ENCODE measurements at regions not wholly inside any gene's neighbourhood (a gene's known extent, or its start where the extent isn't known, plus 50 kb on each side); places are given as distances from the start of the nearest gene placed in this dataset.
"Not testable (repeated sequence)": the region's sequence is repeated elsewhere in the genome, so short reads cannot be mapped to it uniquely, and the experiment has no call there.

GRCh38 chr6:140001821-140002341, 627.4 kb upstream of the CITED2 start:
- ChIA-PET CTCF (no interaction called here), POLR2A (no interaction called here)
- no peak overlapping the region for H3K4me3 Mint-ChIP-seq
- Histone ChIP-seq H3K36me3 (ENCODE audit: control insufficient read depth in 2 of 2, extremely low read depth in 1 of 2, insufficient read depth in 1 of 2, low read length in 1 of 2) (no peaks in the 10 kb centered on the region), H3K4me1 (ENCODE audit: control insufficient read depth in 1 of 2, extremely low read depth in 1 of 2, insufficient read depth in 2 of 2, low read length in 2 of 2) (no peaks in the 10 kb centered on the region), H3K27ac (ENCODE audit: low read length) (no peak overlapping the region), H3K4me3 (ENCODE audit: control insufficient read depth in 1 of 2, extremely low read depth in 1 of 2, low read length in 1 of 2) (no peak overlapping the region), H3K27me3 (replicated peaks in 1 of 2; ENCODE audit: control insufficient read depth in 2 of 2, extremely low read depth in 1 of 2, insufficient read depth in 2 of 2, low read length in 1 of 2) (no peaks in the 10 kb centered on the region), H3K9me3 (no peaks in the 10 kb centered on the region)
- H3K27ac Mint-ChIP-seq: no peak overlapping the region
- DNase-seq (no peak), ATAC-seq (replicated peaks in 1 of 4) (no peak)
- H3K4me1 Mint-ChIP-seq: no peaks in the 10 kb centered on the region
- peaks cover 3 to 6% of the 10 kb centered on the region in 2 donors for H3K27me3 Mint-ChIP-seq
- peaks cover 0 to 4% (median 0%) of the 10 kb centered on the region in 3 donors for H3K9me3 Mint-ChIP-seq
- WGBS (ENCODE audit: insufficient coverage): no CpG with 5 or more reads among the region's 5 CpGs
- no peaks in the 10 kb centered on the region for H3K36me3 Mint-ChIP-seq

GRCh38 chr6:140001005-140001404, 626.6 kb upstream of the CITED2 start:
- Mint-ChIP-seq H3K4me3 (no peak overlapping the region), H3K9me3 (no peaks in the 10 kb centered on the region), H3K27ac (no peak overlapping the region), H3K4me1 (no peaks in the 10 kb centered on the region), H3K36me3 (no peaks in the 10 kb centered on the region), H3K27me3 (no peaks in the 10 kb centered on the region)
- Histone ChIP-seq H3K36me3 (ENCODE audit: control insufficient read depth in 2 of 2, extremely low read depth in 1 of 2, insufficient read depth in 1 of 2, low read length in 1 of 2) (no peaks in the 10 kb centered on the region), H3K9me3 (no peaks in the 10 kb centered on the region), H3K27me3 (replicated peaks in 1 of 2; ENCODE audit: control insufficient read depth in 2 of 2, extremely low read depth in 1 of 2, insufficient read depth in 2 of 2, low read length in 1 of 2) (no peaks in the 10 kb centered on the region), H3K4me1 (ENCODE audit: control insufficient read depth in 1 of 2, extremely low read depth in 1 of 2, insufficient read depth in 2 of 2, low read length in 2 of 2) (no peaks in the 10 kb centered on the region), H3K27ac (ENCODE audit: low read length) (no peak overlapping the region), H3K4me3 (ENCODE audit: control insufficient read depth in 1 of 2, extremely low read depth in 1 of 2, low read length in 1 of 2) (no peak overlapping the region)
- WGBS (ENCODE audit: insufficient coverage): no CpG with 5 or more reads among the region's 2 CpGs
- POLR2A ChIA-PET: no interaction called here
- CTCF ChIA-PET: no interaction called here
- ATAC-seq (replicated peaks in 1 of 4) (no peak), DNase-seq (no peak)

- DNase-seq; ATAC-seq (replicated peaks in 1 of 4); H3K9me3 Mint-ChIP-seq; H3K27me3 Mint-ChIP-seq; H3K4me3 ChIP-seq (ENCODE audit: control insufficient read depth in 1 of 2, extremely low read depth in 1 of 2, low read length in 1 of 2); H3K27ac Mint-ChIP-seq; H3K4me1 ChIP-seq (ENCODE audit: control insufficient read depth in 1 of 2, extremely low read depth in 1 of 2, insufficient read depth in 2 of 2, low read length in 2 of 2); H3K4me3 Mint-ChIP-seq; H3K27me3 ChIP-seq (replicated peaks in 1 of 2; ENCODE audit: control insufficient read depth in 2 of 2, extremely low read depth in 1 of 2, insufficient read depth in 2 of 2, low read length in 1 of 2); H3K4me1 Mint-ChIP-seq; H3K36me3 ChIP-seq (ENCODE audit: control insufficient read depth in 2 of 2, extremely low read depth in 1 of 2, insufficient read depth in 1 of 2, low read length in 1 of 2); POLR2A ChIA-PET; H3K9me3 ChIP-seq; H3K36me3 Mint-ChIP-seq; CTCF ChIA-PET; H3K27ac ChIP-seq (ENCODE audit: low read length): not testable (repeated sequence)
- 88% methylated on average over 7 of the region's 18 CpGs for whole genome bisulfite sequencing (ENCODE audit: insufficient coverage)
These were observed 625.2 kb upstream of the CITED2 start for GRCh38 chr6:139999661-140000060.

GRCh38 chr6:139998478-139998877, 624.0 kb upstream of the CITED2 start:
- H3K27me3 ChIP-seq (replicated peaks in 1 of 2; ENCODE audit: control insufficient read depth in 2 of 2, extremely low read depth in 1 of 2, insufficient read depth in 2 of 2, low read length in 1 of 2); H3K36me3 Mint-ChIP-seq; H3K4me1 Mint-ChIP-seq; DNase-seq; H3K27ac Mint-ChIP-seq; H3K4me3 ChIP-seq (ENCODE audit: control insufficient read depth in 1 of 2, extremely low read depth in 1 of 2, low read length in 1 of 2); H3K9me3 Mint-ChIP-seq; H3K27ac ChIP-seq (ENCODE audit: low read length); H3K36me3 ChIP-seq (ENCODE audit: control insufficient read depth in 2 of 2, extremely low read depth in 1 of 2, insufficient read depth in 1 of 2, low read length in 1 of 2); CTCF ChIA-PET; POLR2A ChIA-PET; H3K4me1 ChIP-seq (ENCODE audit: control insufficient read depth in 1 of 2, extremely low read depth in 1 of 2, insufficient read depth in 2 of 2, low read length in 2 of 2); H3K4me3 Mint-ChIP-seq; H3K9me3 ChIP-seq; ATAC-seq (replicated peaks in 1 of 4); H3K27me3 Mint-ChIP-seq: not testable (repeated sequence)
- WGBS (ENCODE audit: insufficient coverage): 90% methylated on average over 8 of the region's 11 CpGs

GRCh38 chr6:139996253-139996834, 621.9 kb upstream of the CITED2 start:
- no peaks in the 10 kb centered on the region for H3K27me3 ChIP-seq (replicated peaks in 1 of 2; ENCODE audit: control insufficient read depth in 2 of 2, extremely low read depth in 1 of 2, insufficient read depth in 2 of 2, low read length in 1 of 2)
- no peaks in the 10 kb centered on the region for H3K4me1 ChIP-seq (ENCODE audit: control insufficient read depth in 1 of 2, extremely low read depth in 1 of 2, insufficient read depth in 2 of 2, low read length in 2 of 2)
- peak in 1 of 35 experiments; percentile 10 for DNase-seq
- Mint-ChIP-seq H3K27ac (no peak overlapping the region), H3K4me1 (no peaks in the 10 kb centered on the region), H3K4me3 (no peak overlapping the region), H3K36me3 (no peaks in the 10 kb centered on the region), H3K9me3 (no peaks in the 10 kb centered on the region), H3K27me3 (no peaks in the 10 kb centered on the region)
- no peak overlapping the region for H3K27ac ChIP-seq (ENCODE audit: low read length)
- no peak overlapping the region for H3K4me3 ChIP-seq (ENCODE audit: control insufficient read depth in 1 of 2, extremely low read depth in 1 of 2, low read length in 1 of 2)
- CTCF ChIA-PET: no interaction called here
- peak in 1 of 4 experiments; percentile 19 for ATAC-seq (replicated peaks in 1 of 4)
- POLR2A ChIA-PET: no interaction called here
- no peaks in the 10 kb centered on the region for H3K36me3 ChIP-seq (ENCODE audit: control insufficient read depth in 2 of 2, extremely low read depth in 1 of 2, insufficient read depth in 1 of 2, low read length in 1 of 2)
- no peaks in the 10 kb centered on the region for H3K9me3 ChIP-seq
- WGBS (ENCODE audit: insufficient coverage): no CpG with 5 or more reads among the region's 6 CpGs

- Histone ChIP-seq H3K36me3 (ENCODE audit: control insufficient read depth in 2 of 2, extremely low read depth in 1 of 2, insufficient read depth in 1 of 2, low read length in 1 of 2) (no peaks in the 10 kb centered on the region), H3K4me3 (ENCODE audit: control insufficient read depth in 1 of 2, extremely low read depth in 1 of 2, low read length in 1 of 2) (no peak overlapping the region), H3K27ac (ENCODE audit: low read length) (no peak overlapping the region), H3K4me1 (ENCODE audit: control insufficient read depth in 1 of 2, extremely low read depth in 1 of 2, insufficient read depth in 2 of 2, low read length in 2 of 2) (no peaks in the 10 kb centered on the region), H3K27me3 (replicated peaks in 1 of 2; ENCODE audit: control insufficient read depth in 2 of 2, extremely low read depth in 1 of 2, insufficient read depth in 2 of 2, low read length in 1 of 2) (no peaks in the 10 kb centered on the region), H3K9me3 (no peaks in the 10 kb centered on the region)
- ATAC-seq (replicated peaks in 1 of 4): no peak
- ChIA-PET CTCF (no interaction called here), POLR2A (no interaction called here)
- no peak for DNase-seq
- no peaks in the 10 kb centered on the region for H3K27me3 Mint-ChIP-seq
- H3K9me3 Mint-ChIP-seq: no peaks in the 10 kb centered on the region
- H3K36me3 Mint-ChIP-seq: no peaks in the 10 kb centered on the region
- H3K4me1 Mint-ChIP-seq: no peaks in the 10 kb centered on the region
- no peak overlapping the region for H3K27ac Mint-ChIP-seq
- no peak overlapping the region for H3K4me3 Mint-ChIP-seq
These were observed 620.5 kb upstream of the CITED2 start for GRCh38 chr6:139994998-139995397.

- Histone ChIP-seq H3K36me3 (ENCODE audit: control insufficient read depth in 2 of 2, extremely low read depth in 1 of 2, insufficient read depth in 1 of 2, low read length in 1 of 2) (no peaks in the 10 kb centered on the region), H3K4me1 (ENCODE audit: control insufficient read depth in 1 of 2, extremely low read depth in 1 of 2, insufficient read depth in 2 of 2, low read length in 2 of 2) (no peaks in the 10 kb centered on the region), H3K4me3 (ENCODE audit: control insufficient read depth in 1 of 2, extremely low read depth in 1 of 2, low read length in 1 of 2) (no peak overlapping the region), H3K27ac (ENCODE audit: low read length) (no peak overlapping the region), H3K9me3 (no peaks in the 10 kb centered on the region), H3K27me3 (replicated peaks in 1 of 2; ENCODE audit: control insufficient read depth in 2 of 2, extremely low read depth in 1 of 2, insufficient read depth in 2 of 2, low read length in 1 of 2) (no peaks in the 10 kb centered on the region)
- no peak for ATAC-seq (replicated peaks in 1 of 4)
- Mint-ChIP-seq H3K9me3 (no peaks in the 10 kb centered on the region), H3K36me3 (no peaks in the 10 kb centered on the region), H3K27ac (no peak overlapping the region), H3K27me3 (peaks cover 0 to 5% of the 10 kb centered on the region in 2 donors), H3K4me1 (no peaks in the 10 kb centered on the region), H3K4me3 (no peak overlapping the region)
- CTCF ChIA-PET: no interaction called here
- POLR2A ChIA-PET: no interaction called here
- DNase-seq: no peak
- WGBS (ENCODE audit: insufficient coverage): 80% methylated on average over 4 of the region's 8 CpGs
These were observed 616.5 kb upstream of the CITED2 start for GRCh38 chr6:139990856-139991465.

All from T-cell (primary cell).